NCI-H524 treated with DMSO at 0.1 percent for 48 hours (cell line): ENCODE measurements at regions not wholly inside any gene's neighbourhood (a gene's known extent, or its start where the extent isn't known, plus 50 kb on each side); places are given as distances from the start of the nearest gene placed in this dataset.
A peak's percentile ranks its signal among the peaks of the same experiment; 100 is the strongest.
"Not testable (repeated sequence)": the region's sequence is repeated elsewhere in the genome, so short reads cannot be mapped to it uniquely, and the experiment has no call there.

Source experiments
- DNase-seq: peaks from one replicate; lab custom pipeline; 2025; lab: John Stamatoyannopoulos, UW

GRCh38 chr12:75943730-75944096, 87.9 kb downstream of the PHLDA1 start:
- DNase-seq: no peak

GRCh38 chr12:75941661-75942060, 89.9 kb downstream of the PHLDA1 start:
- DNase-seq: not testable (repeated sequence)

- no peak for DNase-seq
These were observed 92.4 kb downstream of the PHLDA1 start for GRCh38 chr12:75939016-75939642.

- DNase-seq: peak; percentile 11
These were observed 93.4 kb downstream of the PHLDA1 start for GRCh38 chr12:75938189-75938588.

- no peak for DNase-seq
These were observed 94.1 kb downstream of the PHLDA1 start for GRCh38 chr12:75937486-75937885.

GRCh38 chr12:75936515-75937440, 94.8 kb downstream of the PHLDA1 start:
- DNase-seq: no peak

GRCh38 chr12:75935539-75936242, 95.9 kb downstream of the PHLDA1 start:
- no peak for DNase-seq

GRCh38 chr12:75933101-75933500, 98.5 kb downstream of the PHLDA1 start:
- no peak for DNase-seq

DNA sequence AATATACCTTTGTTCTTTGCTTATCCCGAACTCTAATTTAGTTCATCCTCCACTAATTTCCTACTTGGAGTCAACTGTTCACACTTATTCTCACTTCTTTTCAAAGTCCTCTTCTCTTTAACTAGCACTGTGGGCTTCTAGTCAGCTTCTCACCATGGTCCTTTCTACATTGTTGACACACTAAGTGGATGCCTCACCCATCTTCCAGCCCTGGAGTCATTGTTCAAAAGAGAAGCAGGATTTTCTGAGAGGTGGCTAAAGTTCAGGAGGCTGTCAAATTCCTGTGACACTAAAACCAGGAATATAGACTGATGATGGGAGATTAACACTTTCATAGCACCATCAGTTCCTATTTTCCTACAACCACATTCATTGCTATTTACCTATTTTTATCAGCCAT, 99.3 kb downstream of the PHLDA1 start:
- DNase-seq: no peak

GRCh38 chr12:75923964-75924666, 107.5 kb downstream of the PHLDA1 start:
- DNase-seq: no peak

- DNase-seq: no peak
These were observed 108.5 kb downstream of the PHLDA1 start for GRCh38 chr12:75922944-75923642.

DNA sequence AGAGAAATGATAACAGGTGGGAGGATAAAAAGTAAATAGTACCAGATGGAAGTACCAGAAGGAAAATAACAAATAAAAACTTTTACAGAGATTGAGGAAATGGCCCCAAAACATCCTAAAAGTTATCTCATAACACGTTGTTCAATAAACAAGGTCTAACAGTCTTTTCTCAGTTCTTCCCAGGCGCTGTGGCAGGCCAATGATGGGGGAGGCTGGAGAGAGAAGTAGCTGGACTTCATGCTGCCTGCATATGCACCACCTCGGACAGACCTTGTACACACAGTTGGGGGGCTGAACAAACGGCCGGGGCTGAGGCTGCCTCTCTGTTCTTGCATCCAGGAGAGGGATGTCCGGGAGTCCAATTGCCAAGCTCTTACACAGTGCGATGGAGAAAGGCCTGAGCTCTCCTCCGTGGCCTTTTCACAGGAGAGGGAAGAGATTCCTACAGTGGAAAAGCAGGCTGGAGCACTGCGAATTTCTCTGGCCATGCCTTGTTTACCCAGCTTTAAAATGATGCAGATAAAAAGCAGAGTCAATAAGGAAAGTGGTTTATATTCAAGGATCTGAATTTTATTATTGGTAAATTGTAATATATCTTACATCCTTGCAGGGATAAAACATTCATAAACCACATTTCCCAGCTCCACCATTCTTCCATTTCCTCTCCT, 109.8 kb downstream of the PHLDA1 start:
- no peak for DNase-seq

DNA sequence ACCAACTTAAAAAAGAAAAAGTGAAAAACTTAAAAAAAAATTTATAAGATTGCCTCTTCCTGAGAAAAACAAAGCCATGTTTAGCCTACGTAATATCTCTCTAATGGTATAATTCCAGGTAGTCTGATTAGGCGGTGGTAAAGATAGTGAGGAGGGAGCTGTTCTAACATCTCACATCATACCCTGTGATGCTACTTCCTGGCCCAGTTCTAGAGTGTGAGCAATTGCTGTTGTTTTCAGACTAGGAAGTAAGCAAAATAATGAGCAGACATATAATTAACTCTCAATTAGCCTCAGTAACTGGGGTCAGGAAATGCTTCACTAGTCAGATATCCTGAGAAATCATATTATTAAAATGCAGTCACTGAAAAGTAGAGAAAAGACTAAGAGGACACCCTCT, 113.9 kb downstream of the PHLDA1 start:
- DNase-seq: no peak

DNA sequence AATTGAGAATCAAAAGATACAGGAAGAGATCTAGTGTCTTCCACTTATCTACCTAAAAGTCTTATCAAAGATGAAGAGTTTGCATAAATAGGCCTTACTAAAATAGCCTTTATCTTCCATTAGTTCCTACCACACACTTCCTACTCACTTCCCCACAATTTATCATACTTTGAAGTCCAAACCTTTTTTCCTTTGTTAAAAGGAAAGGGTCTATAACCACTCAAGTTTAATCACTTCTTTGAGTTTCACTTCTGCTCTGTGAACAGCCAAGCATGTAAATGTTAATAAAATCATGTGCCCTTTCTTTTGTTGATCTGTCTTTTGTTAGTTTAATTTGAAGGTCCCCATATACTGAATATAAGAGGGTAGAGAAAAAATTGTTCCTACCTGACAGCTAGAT, 114.5 kb downstream of the PHLDA1 start:
- DNase-seq: no peak

DNA sequence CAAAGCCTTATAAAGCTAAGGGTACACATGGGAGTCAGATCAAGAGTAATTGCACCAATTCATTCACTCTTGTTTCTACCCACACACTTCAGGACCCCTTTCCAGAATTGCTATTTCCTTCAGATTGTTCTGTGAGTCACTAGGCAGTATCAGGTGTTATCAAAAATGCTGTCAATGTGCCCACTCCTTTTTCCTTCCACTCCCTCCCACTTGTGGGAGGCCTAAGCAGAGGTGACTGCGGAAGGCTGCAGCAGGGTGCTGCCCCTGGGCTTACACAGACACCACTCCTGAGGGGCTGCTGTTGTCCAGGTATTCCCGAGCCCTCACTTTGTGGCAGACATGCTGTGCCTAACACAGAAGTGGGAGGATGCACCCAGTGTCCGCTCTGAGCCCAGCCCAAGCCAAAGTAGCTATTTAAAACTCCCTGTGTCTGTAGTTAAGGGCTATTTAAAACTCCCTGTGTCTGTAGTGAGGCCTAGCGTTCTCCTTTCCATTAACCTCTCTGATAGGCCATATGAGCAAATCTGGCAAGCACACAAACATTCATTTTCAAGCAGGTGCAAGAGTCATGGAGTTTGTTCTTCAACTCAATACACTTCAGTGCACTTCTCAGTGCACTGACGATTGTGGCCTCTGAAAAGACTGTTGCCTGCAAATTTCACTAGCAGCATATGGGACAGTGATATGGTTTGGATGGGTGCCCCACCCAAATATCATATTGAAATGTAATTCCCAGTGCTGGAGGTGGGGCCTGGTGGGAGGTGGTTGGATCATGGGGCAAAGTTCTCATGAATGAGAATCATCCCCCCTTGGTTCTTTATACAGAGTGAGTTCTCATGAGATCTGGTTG, 117.8 kb downstream of the PHLDA1 start:
- no peak for DNase-seq

DNA sequence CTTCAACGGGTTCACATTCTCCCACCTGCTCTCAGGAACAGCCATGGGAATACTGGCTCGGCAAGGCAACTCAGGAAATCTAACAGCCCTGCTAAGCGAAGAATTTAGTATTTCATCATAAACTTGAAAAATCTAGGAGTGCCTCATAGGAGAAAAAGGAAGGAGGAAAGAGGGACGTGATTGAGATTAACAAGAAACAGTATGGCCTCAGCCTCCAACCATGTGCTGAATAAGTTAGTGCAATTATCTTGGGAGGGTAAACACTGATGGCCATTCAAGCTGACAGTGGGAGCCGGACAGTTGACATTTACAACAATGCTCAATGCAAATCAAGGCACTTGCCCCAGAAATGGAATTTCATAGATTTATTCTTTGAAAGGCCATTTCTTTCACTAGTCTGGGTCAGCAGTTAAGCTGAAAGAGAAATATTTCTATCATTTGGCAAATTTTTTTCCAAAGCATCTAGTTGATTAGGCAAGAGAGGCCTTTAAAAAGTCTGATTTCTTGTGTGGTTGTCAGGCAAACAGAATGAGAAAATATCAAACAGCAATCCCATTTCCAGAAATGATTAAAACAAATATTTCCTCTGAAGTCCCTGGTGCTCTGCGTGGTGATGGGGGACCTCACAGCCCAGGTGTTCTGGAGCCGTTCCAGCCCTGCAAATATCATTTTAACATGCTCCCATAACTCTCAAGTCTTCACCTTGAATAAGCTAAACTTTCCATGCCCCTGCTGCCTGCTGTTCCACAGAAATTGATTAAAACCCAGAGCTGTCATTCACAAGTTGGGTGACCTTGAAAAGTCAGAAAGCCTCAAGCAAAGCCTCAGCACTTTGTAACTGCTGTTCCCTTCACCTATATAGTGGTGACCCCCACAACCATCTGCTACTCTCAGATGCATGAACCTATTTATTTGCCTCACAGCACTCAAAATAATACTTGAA, 121.6 kb downstream of the PHLDA1 start:
- DNase-seq: no peak

GRCh38 chr12:75908961-75909605, 122.5 kb downstream of the PHLDA1 start:
- no peak for DNase-seq

- no peak for DNase-seq
These were observed 125.7 kb downstream of the PHLDA1 start for GRCh38 chr12:75905922-75906321.
